ENCODE measurements at regions not wholly inside any gene's neighbourhood (a gene's known extent, or its start where the extent isn't known, plus 50 kb on each side); places are given as distances from the start of the nearest gene placed in this dataset.
"Not testable (repeated sequence)": the region's sequence is repeated elsewhere in the genome, so short reads cannot be mapped to it uniquely, and the experiment has no call there.

DNA sequence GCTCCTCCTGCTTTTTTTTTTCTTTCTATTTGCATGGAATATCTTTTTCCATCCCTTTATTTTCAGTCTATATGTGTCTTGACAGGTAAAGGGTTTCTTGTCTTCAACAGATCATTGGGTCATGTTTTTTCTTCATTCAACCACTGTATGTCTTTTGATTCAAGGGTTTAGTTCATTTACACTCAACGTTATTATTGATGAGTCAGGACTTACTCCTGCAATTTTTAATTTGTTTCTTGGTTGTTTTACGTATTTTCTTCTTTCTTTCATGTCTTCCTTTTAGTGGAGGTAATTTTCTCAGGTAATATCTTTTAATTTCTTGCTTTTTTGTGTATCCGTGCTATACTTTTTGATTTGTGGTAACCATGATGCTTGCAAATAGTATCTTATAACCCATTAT lies 429.1 kb upstream of the HTR1E start:
- no peaks in the 10 kb centered on the region for H3K9me3 ChIP-seq
- no peaks in the 10 kb centered on the region for H3K4me1 ChIP-seq
- H3K27me3 ChIP-seq (ENCODE audit: insufficient read depth in 3 of 3, low read length in 2 of 3), result no peaks in the 10 kb centered on the region
- DNase-seq (no peak), ATAC-seq (no peak)
- intact Hi-C loops (cut with DNase I), result no loop called here
- 57 to 69% (median 65%) methylated on average over 3 of the region's 3 CpGs for WGBS, 3 donors
- no peak overlapping the region for H3K27ac ChIP-seq
- TF ChIP-seq, protein P1, sequence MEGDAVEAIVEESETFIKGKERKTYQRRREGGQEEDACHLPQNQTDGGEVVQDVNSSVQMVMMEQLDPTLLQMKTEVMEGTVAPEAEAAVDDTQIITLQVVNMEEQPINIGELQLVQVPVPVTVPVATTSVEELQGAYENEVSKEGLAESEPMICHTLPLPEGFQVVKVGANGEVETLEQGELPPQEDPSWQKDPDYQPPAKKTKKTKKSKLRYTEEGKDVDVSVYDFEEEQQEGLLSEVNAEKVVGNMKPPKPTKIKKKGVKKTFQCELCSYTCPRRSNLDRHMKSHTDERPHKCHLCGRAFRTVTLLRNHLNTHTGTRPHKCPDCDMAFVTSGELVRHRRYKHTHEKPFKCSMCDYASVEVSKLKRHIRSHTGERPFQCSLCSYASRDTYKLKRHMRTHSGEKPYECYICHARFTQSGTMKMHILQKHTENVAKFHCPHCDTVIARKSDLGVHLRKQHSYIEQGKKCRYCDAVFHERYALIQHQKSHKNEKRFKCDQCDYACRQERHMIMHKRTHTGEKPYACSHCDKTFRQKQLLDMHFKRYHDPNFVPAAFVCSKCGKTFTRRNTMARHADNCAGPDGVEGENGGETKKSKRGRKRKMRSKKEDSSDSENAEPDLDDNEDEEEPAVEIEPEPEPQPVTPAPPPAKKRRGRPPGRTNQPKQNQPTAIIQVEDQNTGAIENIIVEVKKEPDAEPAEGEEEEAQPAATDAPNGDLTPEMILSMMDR (IDR thresholded peaks at IDR 0.05), result no peak
- H3K4me3 ChIP-seq, result no peak overlapping the region
- H3K36me3 ChIP-seq (ENCODE audit: insufficient read depth in 1 of 2, low read depth in 1 of 2), result no peaks in the 10 kb centered on the region

DNA sequence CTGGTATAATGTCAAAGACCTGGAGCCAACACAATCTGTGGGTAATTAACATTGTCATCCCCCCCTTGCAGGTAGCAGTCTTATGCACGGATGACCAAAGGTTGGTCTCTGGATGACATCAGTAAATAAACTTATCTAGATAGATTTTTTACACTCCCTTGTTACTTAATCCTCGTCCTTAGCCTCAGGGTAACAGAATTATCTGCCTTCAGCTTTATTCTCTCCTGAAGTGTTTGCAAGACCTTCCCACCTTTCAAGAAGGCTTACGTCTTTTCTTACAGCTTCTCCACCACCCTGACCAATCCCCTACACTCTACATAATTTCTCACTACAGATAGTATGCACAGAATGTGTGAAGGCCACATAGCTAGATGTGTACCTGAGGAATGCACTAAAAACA lies 434.8 kb upstream of the HTR1E start:
- DNase-seq (no peak), ATAC-seq (no peak)
- 62 to 67% (median 64%) methylated on average over 3 of the region's 3 CpGs for whole genome bisulfite sequencing, 3 donors
- H3K9me3 ChIP-seq, result no peaks in the 10 kb centered on the region
- H3K4me1 ChIP-seq, result no peaks in the 10 kb centered on the region
- TF ChIP-seq, protein P1 (IDR thresholded peaks at IDR 0.05), result no peak
- intact Hi-C loops (cut with DNase I), result no loop called here
- H3K27ac ChIP-seq, result no peak overlapping the region
- H3K36me3 ChIP-seq (ENCODE audit: insufficient read depth in 1 of 2, low read depth in 1 of 2), result no peaks in the 10 kb centered on the region
- H3K4me3 ChIP-seq, result no peak overlapping the region
- no peaks in the 10 kb centered on the region for H3K27me3 ChIP-seq (ENCODE audit: insufficient read depth in 3 of 3, low read length in 2 of 3)

DNA sequence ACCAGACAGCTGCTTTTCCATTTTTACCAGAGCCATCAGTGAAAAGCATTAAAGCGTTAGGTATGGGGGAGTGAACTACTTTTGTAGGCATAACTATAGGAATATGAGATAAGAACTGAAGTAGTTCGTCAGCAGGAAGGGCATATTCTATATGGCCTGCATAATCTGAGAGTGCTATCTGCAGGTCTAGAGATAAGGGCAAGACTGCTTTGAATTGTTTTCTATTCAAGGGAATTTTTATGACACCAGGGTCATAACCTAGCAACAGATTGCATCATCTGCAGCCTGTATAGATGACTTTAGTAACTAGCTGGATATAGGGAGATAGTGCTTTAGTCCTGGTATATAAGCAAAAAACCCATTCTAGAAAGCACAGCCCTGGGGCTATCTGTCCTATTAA lies 437.3 kb upstream of the HTR1E start:
- intact Hi-C loops (cut with DNase I), result no loop called here
- TF ChIP-seq, protein P1 (IDR thresholded peaks at IDR 0.05), result no peak
- ATAC-seq, result no peak

DNA sequence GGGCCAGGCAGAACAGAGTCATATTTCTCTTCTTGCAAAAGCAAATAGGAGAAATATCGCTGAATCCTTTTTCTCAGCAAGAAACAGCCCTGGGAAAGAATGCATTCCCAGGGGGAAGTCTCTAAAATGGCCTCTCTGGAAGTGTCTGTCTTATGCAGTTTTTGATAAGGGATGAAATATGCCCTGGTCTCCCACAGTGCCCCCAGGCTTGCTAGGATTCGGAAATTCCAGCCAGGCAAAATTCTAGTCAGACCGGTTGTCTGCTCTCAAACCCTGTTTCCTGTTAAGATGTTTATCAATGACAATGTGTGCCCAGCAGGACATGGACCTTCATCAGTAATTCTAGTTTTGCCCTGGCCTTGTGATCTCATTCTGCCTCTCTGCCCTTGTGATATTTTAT lies 448.3 kb upstream of the HTR1E start:
- ATAC-seq; DNase-seq; intact Hi-C loops (cut with DNase I); H3K9me3 ChIP-seq; H3K27me3 ChIP-seq (ENCODE audit: insufficient read depth in 3 of 3, low read length in 2 of 3); H3K4me1 ChIP-seq; H3K4me3 ChIP-seq; H3K36me3 ChIP-seq (ENCODE audit: insufficient read depth in 1 of 2, low read depth in 1 of 2); H3K27ac ChIP-seq: not testable (repeated sequence)
- WGBS, 3 donors, result 44 to 59% (median 53%) methylated on average over 3 of the region's 3 CpGs

More for the DNA sequence above, 437.3 kb upstream of the HTR1E start:
- H3K27me3 ChIP-seq (ENCODE audit: insufficient read depth in 3 of 3, low read length in 2 of 3), result no peaks in the 10 kb centered on the region
- no peak for DNase-seq
- no peaks in the 10 kb centered on the region for H3K9me3 ChIP-seq
- WGBS, 3 donors, result 46 to 75% (median 66%) methylated on average over 2 of the region's 2 CpGs
- no peaks in the 10 kb centered on the region for H3K36me3 ChIP-seq (ENCODE audit: insufficient read depth in 1 of 2, low read depth in 1 of 2)
- H3K4me1 ChIP-seq, result no peaks in the 10 kb centered on the region
- H3K27ac ChIP-seq, result no peak overlapping the region
- no peak overlapping the region for H3K4me3 ChIP-seq

DNA sequence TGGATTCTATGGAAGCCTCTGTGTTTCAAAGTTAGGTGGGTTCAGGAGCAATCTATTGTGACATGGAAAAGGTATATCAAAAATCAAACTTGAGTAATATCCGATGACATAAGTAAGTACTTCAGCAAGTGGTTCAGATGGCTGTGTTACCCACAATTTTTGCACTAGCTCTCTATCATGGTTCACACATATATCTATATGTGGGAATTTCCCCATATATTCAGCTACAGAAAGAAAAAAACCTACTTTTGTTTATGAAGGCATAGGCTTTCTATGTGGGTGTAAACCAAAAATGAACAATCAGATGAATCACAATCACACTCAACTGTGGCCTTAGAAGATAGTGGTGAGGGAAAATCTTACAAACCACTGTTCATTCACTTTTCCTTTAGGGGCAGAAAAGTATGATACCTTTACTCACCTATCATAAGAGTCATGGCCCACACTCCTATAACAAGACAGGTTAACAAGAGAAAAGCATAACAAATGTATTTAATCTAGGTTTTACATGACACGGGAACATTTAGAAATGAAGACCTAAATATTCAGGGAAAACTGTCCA lies 449.6 kb upstream of the HTR1E start:
- Histone ChIP-seq H3K27ac (no peak overlapping the region), H3K36me3 (ENCODE audit: insufficient read depth in 1 of 2, low read depth in 1 of 2) (no peaks in the 10 kb centered on the region), H3K4me1 (no peaks in the 10 kb centered on the region), H3K4me3 (no peak overlapping the region), H3K9me3 (no peaks in the 10 kb centered on the region), H3K27me3 (ENCODE audit: insufficient read depth in 3 of 3, low read length in 2 of 3) (no peaks in the 10 kb centered on the region)
- no peak for ATAC-seq
- intact Hi-C loops (cut with DNase I), result no loop called here
- TF ChIP-seq, protein P1 (IDR thresholded peaks at IDR 0.05), result no peak
- WGBS, 3 donors, result 81 to 86% (median 84%) methylated on average over 2 of the region's 2 CpGs
- no peak for DNase-seq

DNA sequence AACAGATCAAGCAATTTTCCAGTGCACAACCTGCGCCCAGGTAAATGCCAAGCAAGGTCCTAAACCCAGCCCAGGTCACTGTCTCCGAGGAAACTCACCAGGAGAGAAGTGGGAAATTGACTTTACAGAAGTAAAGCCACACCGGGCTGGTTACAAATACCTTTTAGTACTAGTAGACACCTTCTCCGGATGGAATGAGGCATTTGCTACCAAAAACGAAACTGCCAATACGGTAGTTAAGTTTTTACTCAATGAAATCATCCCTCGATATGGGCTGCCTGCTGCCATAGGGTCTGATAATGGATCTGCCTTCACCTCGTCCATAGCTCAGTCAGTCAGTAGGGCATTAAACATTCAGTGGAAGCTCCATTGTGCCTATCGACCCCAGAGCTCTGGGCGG lies 459.0 kb upstream of the HTR1E start:
- H3K4me3 ChIP-seq; intact Hi-C loops (cut with DNase I); H3K9me3 ChIP-seq; H3K27me3 ChIP-seq (ENCODE audit: insufficient read depth in 3 of 3, low read length in 2 of 3); DNase-seq; ATAC-seq; H3K4me1 ChIP-seq; H3K36me3 ChIP-seq (ENCODE audit: insufficient read depth in 1 of 2, low read depth in 1 of 2); H3K27ac ChIP-seq: not testable (repeated sequence)
- 76 to 82% (median 80%) methylated on average over 10 of the region's 10 CpGs for WGBS, 3 donors

All from psoas muscle (tissue), 7 donors.